ENCODE measurements at regions not wholly inside any gene's neighbourhood (a gene's known extent, or its start where the extent isn't known, plus 50 kb on each side); places are given as distances from the start of the nearest gene placed in this dataset.

DNA sequence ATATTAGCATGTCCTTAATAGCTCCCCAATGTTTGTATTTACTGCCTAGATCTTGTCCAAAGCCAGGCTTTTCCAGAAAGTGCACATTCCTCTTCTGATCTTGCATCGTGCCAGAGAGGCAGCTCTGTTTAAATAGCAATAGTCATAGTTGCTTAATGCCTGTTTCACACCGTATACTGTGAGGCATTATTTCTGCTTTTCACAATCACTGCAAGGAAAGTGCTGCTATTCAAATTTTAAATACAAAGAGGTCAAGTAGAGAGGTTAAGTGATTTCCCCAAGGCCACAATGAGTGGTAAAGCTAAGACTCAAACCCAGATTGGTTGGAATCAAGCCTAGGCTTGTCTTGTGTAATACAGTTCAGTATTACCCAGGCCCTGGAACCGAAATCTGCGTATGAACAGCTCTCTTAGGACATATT lies 153.6 kb downstream of the SNX18 start:
- DNase-seq, result no peak

DNA sequence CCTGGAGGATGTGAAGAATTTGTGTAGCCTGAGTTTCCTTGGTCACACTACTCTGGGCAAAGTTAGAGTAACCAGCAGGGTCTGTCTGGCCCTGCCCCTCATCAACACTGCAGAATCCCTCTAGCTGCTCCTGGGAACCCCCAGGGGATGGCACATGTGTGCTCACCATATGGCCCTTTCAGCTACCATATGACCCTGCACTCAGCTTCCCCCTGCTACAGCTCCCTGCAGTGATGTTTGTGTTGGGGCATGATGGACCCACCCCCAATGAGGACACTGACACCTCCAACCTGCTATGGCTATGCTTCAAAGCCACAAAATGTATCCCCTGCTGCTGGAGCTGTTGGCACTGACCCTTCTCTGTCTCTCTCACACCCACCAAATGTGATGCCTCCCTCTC lies 152.7 kb downstream of the SNX18 start:
- DNase-seq, result no peak

DNA sequence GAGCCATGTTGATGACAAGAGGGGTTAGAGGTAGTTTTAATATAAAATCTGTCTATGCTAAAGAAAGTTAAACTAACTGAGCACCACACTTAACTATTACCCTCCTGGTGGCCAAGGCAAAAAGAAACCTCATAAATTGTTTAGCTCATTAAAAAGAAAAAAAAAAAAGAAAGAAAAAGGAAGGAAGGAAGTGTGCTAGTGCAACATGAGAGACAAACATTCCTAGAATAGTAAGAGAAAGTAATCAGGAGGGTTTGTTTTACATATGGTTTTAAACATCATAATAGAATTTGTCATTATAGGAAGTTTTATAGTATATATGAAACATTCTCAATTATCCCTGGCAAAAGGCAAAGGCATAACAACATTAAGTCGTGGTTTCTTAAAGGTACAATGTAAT lies 152.3 kb downstream of the SNX18 start:
- DNase-seq, result no peak

DNA sequence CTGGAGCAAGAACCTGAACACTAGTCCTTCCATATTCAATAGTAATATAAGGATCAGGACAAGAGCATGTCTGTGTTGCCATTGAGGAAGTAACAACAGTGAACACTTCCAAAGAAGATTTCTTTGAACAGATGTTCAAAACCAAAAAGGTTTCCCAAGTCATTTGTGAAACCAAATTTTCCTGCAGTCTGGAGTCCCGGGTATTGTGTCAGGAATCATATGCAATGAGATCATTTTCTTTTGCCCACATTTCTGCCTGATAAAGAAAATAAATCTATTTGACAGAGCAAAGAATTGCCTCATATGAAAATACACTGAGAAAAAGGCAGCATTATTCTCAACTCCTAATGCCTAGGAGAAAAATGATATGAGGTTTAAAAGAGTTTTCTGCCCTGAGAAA lies 151.7 kb downstream of the SNX18 start:
- DNase-seq, result no peak

DNA sequence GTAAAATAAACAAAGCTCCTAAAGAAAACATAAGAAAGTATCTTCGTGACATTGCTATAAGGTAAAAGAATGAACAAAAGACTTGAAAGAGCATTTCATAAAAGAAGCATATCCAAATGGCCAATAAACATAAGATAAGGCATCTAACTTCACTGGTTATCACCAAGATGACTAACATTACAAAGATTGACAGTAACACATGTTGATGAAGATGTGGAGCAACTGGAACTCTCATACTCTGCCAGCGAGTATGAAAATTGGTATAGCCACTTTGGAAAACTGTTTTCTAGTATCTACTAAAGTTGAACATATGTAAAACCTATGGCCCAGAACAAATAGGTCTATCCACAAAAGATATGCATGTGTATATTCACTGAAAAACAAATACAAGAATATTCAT lies 150.5 kb downstream of the SNX18 start:
- no peak for DNase-seq

DNA sequence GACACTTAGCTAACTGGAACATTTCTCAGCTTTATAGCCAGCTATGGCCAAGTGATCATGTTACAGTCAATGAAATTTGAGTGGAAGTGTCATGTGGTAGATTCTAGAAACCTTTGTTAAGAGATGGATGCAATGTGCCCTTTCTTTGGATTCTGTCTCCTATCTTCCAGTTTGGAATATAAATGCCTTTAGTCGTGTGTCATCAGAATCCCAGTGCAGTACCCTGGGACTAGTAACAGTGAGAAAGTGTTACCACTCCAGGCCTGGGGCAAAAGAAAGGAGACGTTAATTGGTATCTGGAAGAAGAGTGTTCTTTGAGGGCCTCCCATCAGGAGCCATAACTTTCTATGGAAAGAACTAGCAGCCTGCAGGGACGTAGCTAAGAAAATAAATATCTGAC lies 149.6 kb downstream of the SNX18 start:
- DNase-seq, result no peak

DNA sequence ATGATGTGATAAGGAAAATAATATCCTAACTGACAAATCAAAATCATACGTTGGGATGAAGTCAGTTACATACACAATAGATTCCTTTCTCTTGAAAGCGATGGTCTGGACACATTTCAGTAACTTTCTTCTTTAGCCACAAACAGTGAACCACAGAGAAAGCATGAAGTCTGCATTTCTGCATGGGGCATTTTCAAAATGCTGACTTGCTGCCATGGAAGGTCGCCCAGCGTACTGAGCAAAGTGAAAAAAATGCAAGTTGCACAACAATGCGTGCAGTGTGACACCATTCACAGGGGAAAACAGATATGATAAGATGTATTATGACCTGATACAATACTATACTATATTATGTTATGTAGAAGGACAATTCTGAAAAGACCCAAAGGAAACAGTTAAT lies 146.3 kb downstream of the SNX18 start:
- no peak for DNase-seq

DNA sequence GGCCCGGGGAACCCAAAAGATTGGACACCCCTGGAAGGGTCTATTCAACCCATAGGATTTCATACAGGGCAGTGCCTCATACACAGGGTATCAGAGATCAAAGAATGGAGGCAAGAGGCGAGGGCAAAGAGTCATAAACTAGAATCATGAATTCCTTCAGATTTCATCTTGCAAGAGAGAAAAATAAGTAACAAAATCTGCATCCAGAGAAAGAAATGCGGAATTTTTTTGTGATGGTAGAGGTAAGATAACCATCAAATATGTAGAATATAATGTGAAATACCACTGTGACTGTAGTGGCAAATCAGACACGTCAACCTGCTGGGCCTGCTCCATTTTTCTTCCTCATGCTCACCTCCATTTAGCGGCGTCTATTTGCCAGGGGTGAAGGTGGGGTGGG lies 143.6 kb downstream of the SNX18 start:
- DNase-seq, result no peak

DNA sequence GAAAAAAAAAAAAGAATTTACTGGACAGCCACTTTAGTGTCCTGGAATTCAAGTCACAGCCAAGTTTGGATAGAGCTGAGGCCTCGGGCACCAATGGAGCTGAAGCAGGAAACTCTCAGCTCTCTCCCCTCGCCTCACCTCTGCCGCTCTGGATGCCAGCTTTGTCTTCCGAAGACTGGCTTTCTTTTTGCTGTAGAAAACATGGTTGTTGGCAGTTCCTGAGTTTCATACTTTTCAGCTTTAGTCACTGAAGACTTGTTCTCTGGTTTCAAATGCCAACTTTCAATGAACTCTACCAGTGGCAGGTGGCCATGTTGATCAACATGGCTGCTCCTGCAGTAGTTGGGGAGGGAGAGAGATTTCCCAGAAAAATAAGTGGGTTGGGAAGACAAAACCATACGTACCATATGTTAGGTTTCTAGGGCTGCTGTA lies 142.2 kb downstream of the SNX18 start:
- no peak for DNase-seq

DNA sequence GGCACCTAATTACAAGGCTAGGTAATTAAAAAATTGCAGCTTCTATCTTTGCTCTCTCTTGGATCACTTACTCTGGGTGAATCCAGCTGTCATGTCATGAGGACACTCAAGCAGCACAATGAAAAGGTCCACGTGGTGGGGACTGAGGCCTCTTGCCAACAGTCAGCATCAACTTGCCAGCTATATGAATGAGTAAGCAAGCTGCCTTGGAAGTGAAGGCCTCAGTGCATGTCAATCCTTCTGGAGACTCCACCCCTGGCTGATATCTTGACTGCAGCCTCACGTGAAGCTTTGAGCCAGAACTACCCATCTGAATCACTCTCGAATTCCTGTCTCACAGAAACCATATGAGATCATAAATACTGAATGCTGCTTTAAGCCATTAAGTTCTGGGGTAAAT lies 140.5 kb downstream of the SNX18 start:
- no peak for DNase-seq

DNA sequence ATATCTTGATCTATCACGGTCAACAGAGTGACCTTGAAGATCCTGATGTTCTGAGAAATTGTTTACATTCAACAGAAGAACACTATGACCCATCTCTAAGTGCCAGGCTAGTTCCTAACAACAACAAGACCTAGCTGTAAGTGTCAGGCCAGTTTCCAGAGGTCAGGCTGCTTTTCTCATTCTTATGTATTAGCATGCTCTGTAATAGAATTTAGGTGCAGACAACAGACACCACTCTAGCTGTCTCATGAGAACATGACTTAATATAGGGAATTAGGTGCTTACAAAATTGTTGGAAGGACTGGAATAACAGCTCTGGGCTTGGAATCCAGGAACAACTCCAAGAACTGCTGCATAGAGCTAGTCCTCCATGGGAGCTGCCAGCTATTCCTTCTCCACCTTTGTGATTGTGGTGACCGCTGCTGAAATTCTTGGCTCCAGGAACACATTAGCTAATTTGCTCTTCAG lies 138.7 kb downstream of the SNX18 start:
- no peak for DNase-seq

DNA sequence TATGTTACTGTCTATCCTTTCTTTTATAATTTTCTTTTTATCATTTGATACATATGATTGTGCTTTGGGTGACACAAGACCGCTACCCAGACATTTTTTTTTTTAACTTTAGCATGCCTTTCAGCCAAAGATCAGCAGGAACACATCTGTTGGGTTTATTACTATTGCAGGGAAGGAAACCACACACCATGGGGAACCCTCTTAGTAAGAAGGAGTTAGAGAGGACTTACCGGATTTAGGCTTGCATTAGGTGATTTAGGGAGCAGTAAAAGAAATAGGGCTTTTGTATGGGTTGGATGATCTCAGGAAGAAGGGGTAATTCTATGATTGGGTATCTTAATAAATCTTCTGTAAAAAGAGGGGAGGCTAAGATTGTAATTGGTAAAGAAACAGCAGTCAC lies 138.2 kb downstream of the SNX18 start:
- no peak for DNase-seq

DNA sequence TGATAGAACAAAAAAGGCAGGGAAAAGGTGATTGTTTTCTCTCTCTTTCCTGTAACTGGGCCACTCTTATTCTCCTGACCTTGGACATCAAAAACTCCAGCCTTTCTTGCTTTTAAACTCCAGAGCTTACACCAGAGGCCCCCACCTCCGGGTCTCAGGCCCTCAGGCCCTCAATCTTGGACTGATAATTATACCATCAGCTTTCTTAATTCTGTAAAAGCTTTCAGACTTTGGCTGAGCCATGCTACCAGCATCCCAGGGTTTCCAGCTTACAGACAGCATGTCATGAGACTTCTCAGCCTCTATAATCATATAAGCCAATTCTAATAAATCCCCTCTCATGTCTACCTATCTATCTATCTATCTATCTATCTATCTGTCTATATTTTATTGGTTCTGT lies 137.7 kb downstream of the SNX18 start:
- DNase-seq, result no peak

DNA sequence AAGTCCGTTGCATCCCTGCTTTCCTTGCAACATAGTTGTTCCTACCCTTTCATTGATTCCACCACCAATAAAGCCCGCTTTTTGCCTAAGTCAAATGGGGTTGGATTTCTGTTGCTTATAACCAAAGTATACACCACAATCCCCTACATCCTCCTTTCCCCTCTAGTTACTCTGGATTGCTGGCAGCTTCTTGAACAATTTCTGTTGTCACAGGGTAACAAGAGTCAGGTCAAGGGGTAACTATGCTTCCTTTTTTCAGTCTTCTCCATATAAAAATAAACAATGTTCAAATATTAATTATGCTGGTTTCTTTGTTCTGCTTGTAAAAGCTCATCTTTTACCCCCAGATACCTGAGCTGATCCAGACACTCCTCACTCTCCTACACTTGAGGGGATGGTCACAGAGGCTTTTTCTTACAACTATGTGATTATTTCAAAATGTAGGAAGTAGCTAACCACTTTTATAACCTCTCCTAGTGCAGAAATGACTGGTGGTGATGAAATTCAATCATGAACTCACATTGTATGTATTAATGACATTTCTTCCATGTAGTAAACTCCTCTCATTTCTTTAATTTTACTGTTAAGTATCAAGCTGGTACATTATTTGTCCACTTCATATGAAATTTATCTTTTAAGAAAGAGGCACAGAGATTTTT lies 136.5 kb downstream of the SNX18 start:
- no peak for DNase-seq

DNA sequence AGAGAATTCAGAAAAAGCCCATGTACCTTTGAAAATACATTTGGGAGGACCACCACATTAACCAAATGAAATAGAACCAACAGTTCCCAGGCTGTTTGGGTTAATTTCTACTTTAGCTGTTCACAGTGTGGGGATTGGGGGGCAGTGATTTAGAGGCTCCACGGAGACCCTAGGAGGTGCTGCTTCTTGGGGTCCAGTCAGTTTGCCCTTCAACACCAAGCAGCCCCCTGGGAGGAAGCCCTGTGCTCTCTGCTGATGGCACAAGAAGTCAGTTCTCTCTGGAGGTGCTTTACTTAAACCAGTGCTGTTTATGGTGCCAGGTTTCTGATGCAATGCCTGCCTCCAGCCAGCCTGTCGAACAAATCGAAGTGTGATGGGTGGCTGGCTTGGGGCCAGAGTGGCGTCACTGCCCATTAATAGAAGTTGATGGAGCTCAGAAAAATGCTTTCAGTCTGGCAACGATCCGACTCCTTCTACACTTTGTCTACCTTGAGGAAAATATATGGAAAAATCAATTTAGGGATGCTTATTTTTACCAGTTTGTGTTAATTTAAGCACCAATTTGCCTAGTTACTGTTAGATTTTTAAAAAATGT lies 134.0 kb downstream of the SNX18 start:
- no peak for DNase-seq

DNA sequence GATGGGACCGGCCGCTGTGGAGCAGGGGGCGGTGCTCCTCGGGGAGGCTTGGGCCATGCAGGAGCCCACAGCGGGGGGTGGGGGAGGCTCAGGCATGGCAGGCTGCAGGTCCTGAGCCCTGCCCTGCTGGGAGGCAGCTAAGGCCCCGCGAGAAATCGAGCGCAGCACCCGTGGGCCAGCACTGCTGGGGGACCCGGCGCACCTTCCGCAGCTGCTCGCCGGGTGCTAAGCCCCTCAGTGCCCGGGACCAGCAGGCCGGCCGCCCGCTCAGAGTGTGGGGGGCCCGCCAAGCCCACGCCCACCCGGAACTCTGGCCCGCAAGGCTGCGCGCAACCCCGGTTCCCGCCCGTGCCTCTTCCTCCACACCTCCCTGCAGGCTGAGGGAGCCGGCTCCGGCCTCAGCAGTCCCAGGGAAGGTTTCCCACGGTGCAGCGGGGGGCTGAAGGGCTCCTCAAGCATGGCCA lies 131.5 kb downstream of the SNX18 start:
- no peak for DNase-seq

DNA sequence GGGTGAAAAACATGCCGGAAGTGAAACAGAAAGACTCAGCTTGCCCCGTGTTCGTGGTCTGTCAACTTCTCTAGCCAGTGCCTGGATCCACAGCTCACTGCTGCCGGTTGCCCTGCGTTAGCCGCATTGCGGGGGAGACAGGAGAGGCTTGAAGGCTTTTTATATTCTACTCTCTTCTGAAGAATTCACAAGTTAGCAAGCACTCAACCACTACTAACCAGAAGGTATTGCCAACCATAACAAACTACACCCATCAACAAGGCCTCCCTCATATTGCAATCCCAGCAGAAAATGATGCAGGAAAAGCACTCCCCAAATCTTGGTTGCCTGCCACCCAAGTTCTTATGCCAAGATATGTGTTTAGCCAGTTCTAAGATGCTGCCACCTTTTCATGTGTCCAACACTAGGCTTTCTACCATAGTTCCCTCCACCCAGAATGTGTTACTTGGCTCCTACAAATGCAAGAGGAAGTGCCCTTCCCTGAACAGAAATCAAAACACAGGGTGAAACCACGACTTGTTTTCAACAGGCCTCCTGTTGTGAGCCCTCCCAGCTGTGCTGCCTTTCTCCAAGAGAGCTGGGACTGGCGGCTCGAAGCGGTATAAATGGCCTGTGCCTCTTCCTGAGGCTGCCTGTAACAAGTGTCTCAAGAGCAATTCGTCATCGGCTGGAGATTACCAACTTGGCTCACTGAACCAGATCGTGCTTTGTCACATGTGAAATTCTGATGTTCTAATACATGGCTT lies 129.0 kb downstream of the SNX18 start:
- peak; percentile 46 to 53 for DNase-seq

DNA sequence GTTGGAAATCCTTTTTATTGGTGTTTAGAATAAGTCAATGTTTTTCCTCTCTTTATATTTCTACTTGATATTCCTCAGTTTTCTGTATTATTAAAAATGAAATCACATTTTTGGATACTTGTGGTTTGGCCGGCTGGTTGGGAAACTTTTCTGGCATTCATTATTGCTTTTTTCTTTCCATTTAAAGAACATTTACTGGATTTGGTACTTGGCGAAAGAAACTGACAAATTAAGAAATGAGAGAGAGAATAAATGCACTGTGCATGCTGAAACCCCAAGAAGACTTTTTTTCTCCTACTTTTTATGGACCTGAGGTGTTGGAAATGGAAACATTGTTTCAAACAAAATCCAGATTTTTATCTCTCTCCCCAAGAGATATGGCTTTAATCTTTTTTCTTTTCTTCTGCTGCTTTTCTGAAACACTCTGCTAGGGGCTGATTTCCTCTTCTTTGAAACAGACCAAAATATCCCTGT lies 128.4 kb downstream of the SNX18 start:
- no peak for DNase-seq

DNA sequence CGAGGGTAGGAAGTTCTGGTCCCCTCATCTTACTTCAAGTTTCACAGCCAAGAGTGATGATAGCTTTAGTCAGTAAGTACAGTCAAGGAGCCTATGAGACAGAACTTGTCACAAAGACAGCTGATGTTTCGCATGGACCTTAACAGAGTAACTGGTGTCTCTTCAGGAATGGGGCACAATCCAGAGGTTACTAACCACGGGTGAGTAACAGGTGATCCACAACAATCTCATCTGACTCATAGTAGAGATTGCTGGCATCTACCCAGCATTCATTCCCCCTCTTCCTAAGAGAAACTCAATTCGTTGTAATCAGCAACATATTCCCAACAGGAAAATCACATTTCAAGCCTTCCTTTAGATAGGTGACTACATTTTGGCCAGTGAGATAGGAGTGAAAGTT lies 126.7 kb downstream of the SNX18 start:
- DNase-seq, result no peak

DNA sequence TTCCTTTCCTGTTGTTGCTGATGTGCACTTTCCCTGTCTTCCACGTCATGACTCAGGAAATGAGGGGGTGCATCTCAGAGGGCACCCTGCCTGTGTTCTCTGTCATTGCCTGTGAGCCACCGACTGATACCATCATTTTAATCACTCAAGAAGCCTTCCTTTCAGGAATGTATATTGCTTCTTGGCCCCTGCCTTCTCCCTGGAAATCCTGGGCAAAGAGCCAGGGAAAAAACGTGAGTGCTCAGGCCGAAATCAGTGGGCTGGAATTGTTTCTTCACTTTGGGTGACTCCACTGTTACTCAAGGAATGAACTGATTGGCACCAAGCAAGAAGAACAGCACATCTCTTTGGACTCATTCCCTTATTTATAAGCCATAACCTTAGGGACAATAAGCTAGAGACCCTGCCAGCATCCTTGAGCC lies 126.1 kb downstream of the SNX18 start:
- DNase-seq, result no peak

DNA sequence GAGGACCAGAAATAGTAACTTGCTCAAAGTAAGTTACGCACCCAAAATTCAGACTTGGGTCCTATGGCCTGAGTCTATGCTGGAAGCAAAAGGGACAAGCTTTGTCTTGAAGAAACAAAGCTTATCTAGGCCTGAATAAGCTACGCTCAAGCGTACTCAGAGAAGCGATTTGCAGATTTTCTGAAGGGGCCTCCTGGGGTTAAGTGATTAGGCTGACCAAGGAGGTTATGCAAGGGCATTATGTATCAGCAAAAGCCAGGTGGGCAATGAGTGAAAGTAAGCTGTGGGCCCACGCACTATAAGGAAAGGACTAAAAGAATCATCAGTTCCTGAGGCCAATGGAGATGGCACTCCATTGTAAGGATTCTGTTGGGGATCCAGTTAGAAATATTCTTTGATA lies 122.1 kb downstream of the SNX18 start:
- no peak for DNase-seq

DNA sequence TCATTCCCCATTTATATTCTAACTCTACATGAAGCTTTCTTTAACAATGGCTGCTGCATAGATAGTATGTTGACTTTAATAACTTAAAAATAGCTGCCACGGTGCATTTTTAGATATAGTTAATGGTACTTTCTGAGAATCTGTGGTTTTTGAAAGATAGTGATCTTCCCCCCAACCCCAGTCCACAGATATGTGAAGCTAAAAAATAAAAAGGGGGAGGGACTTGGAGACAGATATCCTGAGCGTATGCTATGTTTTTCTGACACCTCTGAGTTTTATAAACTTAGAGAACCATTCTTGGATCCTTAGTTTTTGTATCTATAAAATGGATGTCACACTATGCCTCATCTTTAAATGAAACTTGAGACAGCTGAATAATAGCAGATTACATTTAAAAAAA lies 120.5 kb downstream of the SNX18 start:
- no peak for DNase-seq

DNA sequence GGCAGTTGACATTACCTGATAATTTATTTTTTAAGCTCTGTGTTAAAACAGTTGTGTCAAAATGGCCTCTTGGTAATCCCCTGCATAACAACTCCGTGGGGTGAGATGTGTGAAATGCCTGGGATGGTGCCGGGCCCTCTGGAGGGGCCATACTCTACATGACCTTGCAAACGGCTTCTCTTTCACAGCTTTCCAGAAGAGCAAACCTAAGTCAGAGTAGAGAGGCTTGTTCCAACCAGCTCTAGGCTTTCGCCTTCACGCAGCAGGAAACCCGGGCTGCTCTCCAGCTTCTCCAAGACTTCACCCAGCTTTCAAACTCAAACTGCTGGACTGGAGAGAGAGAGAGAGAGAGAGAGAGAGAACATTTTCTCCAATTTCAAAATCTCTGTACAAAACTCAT lies 120.1 kb downstream of the SNX18 start:
- DNase-seq, result no peak

DNA sequence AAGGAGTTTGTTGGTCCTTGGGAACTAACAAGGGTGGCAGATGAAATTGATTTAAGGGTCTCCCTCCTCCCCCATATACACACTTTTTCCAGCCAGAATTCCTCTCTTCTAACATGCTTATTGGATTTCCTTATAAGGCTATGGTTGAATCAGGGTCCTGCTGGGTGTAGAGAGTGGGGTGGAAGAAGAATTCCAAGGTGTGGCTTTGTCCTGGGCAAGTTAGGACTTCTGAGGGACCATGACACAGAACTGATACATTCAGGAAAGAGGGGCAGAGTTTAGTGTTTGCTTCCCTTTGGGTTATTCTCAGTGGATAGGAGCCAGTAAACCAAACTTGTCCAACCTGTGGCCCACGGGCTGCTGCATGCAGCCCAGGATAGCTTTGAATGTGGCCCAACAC lies 116.5 kb downstream of the SNX18 start:
- DNase-seq, result no peak
